ENCODE measurements at regions not wholly inside any gene's neighbourhood (a gene's known extent, or its start where the extent isn't known, plus 50 kb on each side); places are given as distances from the start of the nearest gene placed in this dataset.

DNA sequence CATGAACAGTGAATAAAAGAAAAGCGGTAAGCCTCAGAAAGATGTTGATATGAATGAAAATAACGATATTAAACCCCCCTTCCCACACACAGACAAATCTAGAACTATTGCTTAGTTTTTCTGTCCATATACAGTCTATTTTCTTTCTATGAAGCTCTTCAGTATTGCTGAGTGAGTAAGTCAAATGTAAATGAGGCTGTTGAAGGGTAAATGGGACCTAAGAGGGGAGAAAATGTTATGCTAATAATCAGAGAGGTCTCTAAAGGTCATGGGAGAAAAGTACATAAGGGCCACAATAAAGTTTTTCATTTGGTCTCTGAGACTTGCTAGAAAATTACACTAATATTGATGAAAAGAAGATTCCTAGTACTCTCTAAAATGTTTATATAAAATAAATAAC, 56.2 kb downstream of the PABPC4L start:
- WGBS, 2 donors (ENCODE audit: extremely low coverage in 2 of 2, insufficient read length in 2 of 2, insufficient replicate concordance in 1 of 2): no CpG with 5 or more reads among the region's 2 CpGs

DNA sequence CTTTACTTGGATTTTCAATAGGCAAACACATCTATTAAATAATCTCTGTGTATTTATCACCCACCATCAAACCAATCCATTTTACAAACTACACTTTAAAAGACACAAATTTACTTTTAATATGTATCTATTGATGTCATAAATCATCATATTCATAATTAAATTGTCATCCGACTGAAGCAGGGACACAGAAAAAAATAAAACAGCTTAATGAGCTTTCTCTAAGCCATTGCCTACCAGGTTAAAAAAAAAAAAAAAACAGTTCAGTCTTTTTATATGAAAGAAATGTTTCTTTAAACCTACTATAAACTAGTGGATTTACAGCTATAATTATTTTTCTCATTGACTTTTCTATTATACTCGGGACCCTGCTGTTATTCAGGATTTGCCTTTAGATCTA, 57.3 kb downstream of the PABPC4L start:
- no CpG with 5 or more reads among the region's 2 CpGs for WGBS, 2 donors (ENCODE audit: extremely low coverage in 2 of 2, insufficient read length in 2 of 2, insufficient replicate concordance in 1 of 2)
- H2BK5ac ChIP-seq (ENCODE audit: low read length): no peak overlapping the region

More for the DNA sequence above, 56.2 kb downstream of the PABPC4L start:
- no peak for DNase-seq (ENCODE audit: low spot score)
- H3K79me1 ChIP-seq (ENCODE audit: low read depth, low read length): no peaks in the 10 kb centered on the region
- H4K8ac ChIP-seq (ENCODE audit: low read depth, low read length): no peak overlapping the region
- no peak overlapping the region for H3K4me3 ChIP-seq (ENCODE audit: low read length in 2 of 2)
- no peak overlapping the region for H2AFZ ChIP-seq (ENCODE audit: low read length)
- no peak overlapping the region for H2BK120ac ChIP-seq (ENCODE audit: low read depth, low read length)
- H2BK12ac ChIP-seq (ENCODE audit: low read length): no peak overlapping the region
- no peak overlapping the region for H3K18ac ChIP-seq (ENCODE audit: low read length)
- peaks cover 1 to 5% of the 10 kb centered on the region in 2 donors for H3K9me3 ChIP-seq (replicated peaks in 1 of 2; ENCODE audit: control insufficient read depth in 2 of 2, insufficient read depth in 1 of 2, low read depth in 1 of 2, low read length in 2 of 2)
- no peak overlapping the region for H3K27ac ChIP-seq (replicated peaks; ENCODE audit: low read length)
- H3K14ac ChIP-seq (ENCODE audit: low read length): no peak overlapping the region
- no peaks in the 10 kb centered on the region for H3K36me3 ChIP-seq (replicated peaks in 1 of 2; ENCODE audit: control insufficient read depth in 2 of 2, insufficient read depth in 2 of 2, low read length in 2 of 2)
- H3K4me2 ChIP-seq (ENCODE audit: insufficient read depth, low read length, poor library complexity, severe bottlenecking): no peak overlapping the region
- no peak overlapping the region for H4K91ac ChIP-seq (ENCODE audit: low read depth, low read length, poor library complexity)
- no peak overlapping the region for H2BK5ac ChIP-seq (ENCODE audit: low read length)
- no peak overlapping the region for H2BK15ac ChIP-seq (ENCODE audit: low read length)
- no peak overlapping the region for H3K9ac ChIP-seq (ENCODE audit: low read depth, low read length, poor library complexity)
- H3K4me1 ChIP-seq (ENCODE audit: control insufficient read depth in 2 of 2, insufficient read depth in 1 of 2, low read depth in 1 of 2, low read length in 2 of 2): peaks cover 0 to 5% of the 10 kb centered on the region in 2 donors
- H3K23ac ChIP-seq (ENCODE audit: low read depth, low read length, poor library complexity): no peak overlapping the region
- no peaks in the 10 kb centered on the region for H3K27me3 ChIP-seq (ENCODE audit: control insufficient read depth in 3 of 3, insufficient read depth in 3 of 3, low read depth in 1 of 3, low read length in 3 of 3)
- no peak overlapping the region for H3K4ac ChIP-seq (ENCODE audit: low read length)
- no peak overlapping the region for H2AK5ac ChIP-seq (ENCODE audit: low read depth, low read length)

DNA sequence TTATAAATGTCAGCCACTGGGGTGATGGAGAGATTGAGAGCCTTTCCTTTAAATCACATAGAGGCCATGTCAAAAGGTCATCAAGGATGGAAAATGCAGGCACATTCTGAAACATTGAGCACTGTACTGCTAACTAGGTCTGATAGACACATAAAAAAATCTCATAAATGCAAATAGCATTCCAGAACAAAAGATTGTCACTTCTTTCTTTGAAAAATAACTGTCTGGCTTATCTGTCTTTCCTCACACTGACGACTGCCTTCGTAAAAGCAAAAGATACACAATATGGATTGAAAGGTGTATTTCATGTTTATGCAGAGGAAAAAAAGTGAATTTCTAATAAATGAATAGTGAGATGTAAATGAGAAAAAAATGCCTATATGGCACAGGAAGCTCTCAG, 59.9 kb downstream of the PABPC4L start:
- H2BK15ac ChIP-seq (ENCODE audit: low read length): no peak overlapping the region
- H2AK5ac ChIP-seq (ENCODE audit: low read depth, low read length): no peak overlapping the region
- no peaks in the 10 kb centered on the region for H3K79me1 ChIP-seq (ENCODE audit: low read depth, low read length)
- H3K27ac ChIP-seq (replicated peaks; ENCODE audit: low read length): no peak overlapping the region
- no peak overlapping the region for H3K14ac ChIP-seq (ENCODE audit: low read length)
- H4K91ac ChIP-seq (ENCODE audit: low read depth, low read length, poor library complexity): no peak overlapping the region
- no peak overlapping the region for H2BK120ac ChIP-seq (ENCODE audit: low read depth, low read length)
- no peak overlapping the region for H3K9ac ChIP-seq (ENCODE audit: low read depth, low read length, poor library complexity)
- H3K9me3 ChIP-seq (replicated peaks in 1 of 2; ENCODE audit: control insufficient read depth in 2 of 2, insufficient read depth in 1 of 2, low read depth in 1 of 2, low read length in 2 of 2): peaks cover 1 to 3% of the 10 kb centered on the region in 2 donors
- no peak overlapping the region for H3K4me3 ChIP-seq (ENCODE audit: low read length in 2 of 2)
- DNase-seq (ENCODE audit: low spot score): no peak
- no CpG with 5 or more reads among the region's 2 CpGs for WGBS, 2 donors (ENCODE audit: extremely low coverage in 2 of 2, insufficient read length in 2 of 2, insufficient replicate concordance in 1 of 2)
- no peak overlapping the region for H3K4me2 ChIP-seq (ENCODE audit: insufficient read depth, low read length, poor library complexity, severe bottlenecking)
- H4K8ac ChIP-seq (ENCODE audit: low read depth, low read length): no peak overlapping the region
- H3K4me1 ChIP-seq (ENCODE audit: control insufficient read depth in 2 of 2, insufficient read depth in 1 of 2, low read depth in 1 of 2, low read length in 2 of 2): peaks cover 0 to 2% of the 10 kb centered on the region in 2 donors
- no peak overlapping the region for H2BK5ac ChIP-seq (ENCODE audit: low read length)
- H3K18ac ChIP-seq (ENCODE audit: low read length): no peak overlapping the region
- H2BK12ac ChIP-seq (ENCODE audit: low read length): no peak overlapping the region
- no peaks in the 10 kb centered on the region for H3K27me3 ChIP-seq (ENCODE audit: control insufficient read depth in 3 of 3, insufficient read depth in 3 of 3, low read depth in 1 of 3, low read length in 3 of 3)
- no peak overlapping the region for H3K4ac ChIP-seq (ENCODE audit: low read length)
- H3K36me3 ChIP-seq (replicated peaks in 1 of 2; ENCODE audit: control insufficient read depth in 2 of 2, insufficient read depth in 2 of 2, low read length in 2 of 2): no peaks in the 10 kb centered on the region
- no peak overlapping the region for H2AFZ ChIP-seq (ENCODE audit: low read length)
- no peak overlapping the region for H3K23ac ChIP-seq (ENCODE audit: low read depth, low read length, poor library complexity)

More for the DNA sequence above, 57.3 kb downstream of the PABPC4L start:
- H2AFZ ChIP-seq (ENCODE audit: low read length): no peak overlapping the region
- H3K27me3 ChIP-seq (ENCODE audit: control insufficient read depth in 3 of 3, insufficient read depth in 3 of 3, low read depth in 1 of 3, low read length in 3 of 3): no peaks in the 10 kb centered on the region
- no peak overlapping the region for H2BK15ac ChIP-seq (ENCODE audit: low read length)
- no peak for DNase-seq (ENCODE audit: low spot score)
- no peaks in the 10 kb centered on the region for H3K36me3 ChIP-seq (replicated peaks in 1 of 2; ENCODE audit: control insufficient read depth in 2 of 2, insufficient read depth in 2 of 2, low read length in 2 of 2)
- no peak overlapping the region for H3K14ac ChIP-seq (ENCODE audit: low read length)
- no peak overlapping the region for H3K18ac ChIP-seq (ENCODE audit: low read length)
- H3K4me3 ChIP-seq (ENCODE audit: low read length in 2 of 2): no peak overlapping the region
- no peak overlapping the region for H3K9ac ChIP-seq (ENCODE audit: low read depth, low read length, poor library complexity)
- no peak overlapping the region for H3K4ac ChIP-seq (ENCODE audit: low read length)
- H4K8ac ChIP-seq (ENCODE audit: low read depth, low read length): no peak overlapping the region
- no peak overlapping the region for H4K91ac ChIP-seq (ENCODE audit: low read depth, low read length, poor library complexity)
- no peak overlapping the region for H3K27ac ChIP-seq (replicated peaks; ENCODE audit: low read length)
- H2AK5ac ChIP-seq (ENCODE audit: low read depth, low read length): no peak overlapping the region
- H3K9me3 ChIP-seq (replicated peaks in 1 of 2; ENCODE audit: control insufficient read depth in 2 of 2, insufficient read depth in 1 of 2, low read depth in 1 of 2, low read length in 2 of 2): peaks cover 1 to 5% of the 10 kb centered on the region in 2 donors
- peaks cover 0 to 5% of the 10 kb centered on the region in 2 donors for H3K4me1 ChIP-seq (ENCODE audit: control insufficient read depth in 2 of 2, insufficient read depth in 1 of 2, low read depth in 1 of 2, low read length in 2 of 2)
- H3K4me2 ChIP-seq (ENCODE audit: insufficient read depth, low read length, poor library complexity, severe bottlenecking): no peak overlapping the region
- H3K79me1 ChIP-seq (ENCODE audit: low read depth, low read length): no peaks in the 10 kb centered on the region
- H2BK12ac ChIP-seq (ENCODE audit: low read length): no peak overlapping the region
- no peak overlapping the region for H3K23ac ChIP-seq (ENCODE audit: low read depth, low read length, poor library complexity)
- H2BK120ac ChIP-seq (ENCODE audit: low read depth, low read length): no peak overlapping the region

- Histone ChIP-seq H3K23ac (ENCODE audit: low read depth, low read length, poor library complexity) (no peak overlapping the region), H3K9me3 (replicated peaks in 1 of 2; ENCODE audit: control insufficient read depth in 2 of 2, insufficient read depth in 1 of 2, low read depth in 1 of 2, low read length in 2 of 2) (no peaks in the 10 kb centered on the region), H2AFZ (ENCODE audit: low read length) (no peak overlapping the region), H3K9ac (ENCODE audit: low read depth, low read length, poor library complexity) (no peak overlapping the region), H4K91ac (ENCODE audit: low read depth, low read length, poor library complexity) (no peak overlapping the region), H3K27ac (replicated peaks; ENCODE audit: low read length) (no peak overlapping the region), H3K4me3 (ENCODE audit: low read length in 2 of 2) (no peak overlapping the region), H2BK15ac (ENCODE audit: low read length) (no peak overlapping the region), H3K14ac (ENCODE audit: low read length) (no peak overlapping the region), H4K8ac (ENCODE audit: low read depth, low read length) (no peak overlapping the region), H2BK5ac (ENCODE audit: low read length) (no peak overlapping the region), H3K4ac (ENCODE audit: low read length) (no peak overlapping the region), H2AK5ac (ENCODE audit: low read depth, low read length) (no peak overlapping the region), H3K79me1 (ENCODE audit: low read depth, low read length) (no peaks in the 10 kb centered on the region), H3K36me3 (replicated peaks in 1 of 2; ENCODE audit: control insufficient read depth in 2 of 2, insufficient read depth in 2 of 2, low read length in 2 of 2) (no peaks in the 10 kb centered on the region), H3K4me1 (ENCODE audit: control insufficient read depth in 2 of 2, insufficient read depth in 1 of 2, low read depth in 1 of 2, low read length in 2 of 2) (no peaks in the 10 kb centered on the region), H2BK120ac (ENCODE audit: low read depth, low read length) (no peak overlapping the region), H3K18ac (ENCODE audit: low read length) (no peak overlapping the region), H3K4me2 (ENCODE audit: insufficient read depth, low read length, poor library complexity, severe bottlenecking) (no peak overlapping the region), H2BK12ac (ENCODE audit: low read length) (no peak overlapping the region), H3K27me3 (ENCODE audit: control insufficient read depth in 3 of 3, insufficient read depth in 3 of 3, low read depth in 1 of 3, low read length in 3 of 3) (no peaks in the 10 kb centered on the region)
- DNase-seq (ENCODE audit: low spot score): no peak
- WGBS, 2 donors (ENCODE audit: extremely low coverage in 2 of 2, insufficient read length in 2 of 2, insufficient replicate concordance in 1 of 2): no CpG with 5 or more reads among the region's 1 CpG
Observed at GRCh38 chr4:134139188-134139587, 62.4 kb downstream of the PABPC4L start.
